Liver (tissue), 7 donors: ENCODE measurements at regions not wholly inside any gene's neighbourhood (a gene's known extent, or its start where the extent isn't known, plus 50 kb on each side); places are given as distances from the start of the nearest gene placed in this dataset.

Experiments
- DNase-seq: peaks from one replicate; pipeline ENCODE4 v3.0.0-alpha.2; 2017; ENCODE audit warnings: low spot score
- H3K27ac ChIP-seq, 2 donors: one replicate each; pipeline ENCODE4 v1.7.0; 2013; ENCODE audit warnings: inconsistent platforms in 2 of 2, low read length in 2 of 2, control low read depth in 1 of 2, low read depth in 1 of 2, mild to moderate bottlenecking in 1 of 2
- H3K27me3 ChIP-seq, 4 donors: one replicate each; pipeline versions ENCODE4 v1.6.1 to v1.7.0; 2013; ENCODE audit warnings: low read length in 3 of 4, inconsistent platforms in 1 of 4, mild to moderate bottlenecking in 1 of 4, moderate library complexity in 1 of 4; ENCODE audit not compliant: control insufficient read depth in 4 of 4, insufficient read depth in 4 of 4
- H3K36me3 ChIP-seq, 4 donors: one replicate each; pipeline versions ENCODE4 v1.6.1 to v1.7.0; 2013; ENCODE audit warnings: low read length in 3 of 4, mild to moderate bottlenecking in 3 of 4, low read depth in 1 of 4, moderate library complexity in 1 of 4; ENCODE audit not compliant: control insufficient read depth in 4 of 4, insufficient read depth in 3 of 4
- H3K4me1 ChIP-seq, 4 donors: one replicate each; pipeline versions ENCODE4 v1.6.1 to v1.7.0; 2013; ENCODE audit warnings: low read length in 3 of 4, mild to moderate bottlenecking in 3 of 4, moderate library complexity in 1 of 4; ENCODE audit not compliant: control insufficient read depth in 4 of 4, insufficient read depth in 4 of 4
- H3K4me3 ChIP-seq, 3 donors: one replicate each; pipeline versions ENCODE4 v1.6.1 to v1.7.0; 2013; ENCODE audit warnings: low read length in 3 of 3, control low read depth in 1 of 3, low read depth in 1 of 3, mild to moderate bottlenecking in 1 of 3
- H3K9ac ChIP-seq, 2 donors: one replicate each; pipeline ENCODE4 v1.7.0; 2013; ENCODE audit warnings: low read length in 2 of 2, mild to moderate bottlenecking in 2 of 2, moderate library complexity in 2 of 2, control low read depth in 1 of 2, low read depth in 1 of 2
- H3K9me3 ChIP-seq, 4 donors: one replicate each; pipeline versions ENCODE4 v1.6.1 to v1.7.0; 2013; ENCODE audit warnings: low read length in 3 of 4; ENCODE audit not compliant: control insufficient read depth in 4 of 4
- EGR1 ChIP-seq, 2 donors: IDR thresholded peaks; 2 replicates each; pipeline ENCODE4 v1.6.1; 2016 to 2018; ENCODE audit warnings: antibody characterized with exemption in 2 of 2, low read depth in 2 of 2
- FOXA1 ChIP-seq: IDR thresholded peaks from 2 replicates; pipeline ENCODE4 v1.6.1; 2016; ENCODE audit warnings: antibody characterized with exemption
- FOXA2 ChIP-seq: IDR thresholded peaks from 2 replicates; pipeline ENCODE4 v1.6.1; 2016; ENCODE audit warnings: antibody characterized with exemption
- GABPA ChIP-seq, 2 donors: IDR thresholded peaks in 1 of 2; conservative IDR thresholded peaks in 1 of 2; 2 replicates each; pipeline ENCODE4 v1.6.1; 2016; ENCODE audit warnings: antibody characterized with exemption in 2 of 2, mild to moderate bottlenecking in 1 of 2, moderate library complexity in 1 of 2
- HNF4A ChIP-seq, 2 donors: conservative IDR thresholded peaks; 2 replicates each; pipeline ENCODE4 v1.6.1; 2016; ENCODE audit warnings: antibody characterized with exemption in 2 of 2, mild to moderate bottlenecking in 2 of 2
- HNF4G ChIP-seq: IDR thresholded peaks from 2 replicates; pipeline ENCODE4 v1.6.1; 2016; ENCODE audit warnings: antibody characterized with exemption
- JUND ChIP-seq, 2 donors: IDR thresholded peaks; 2 replicates each; pipeline ENCODE4 v1.6.1; 2016; ENCODE audit warnings: antibody characterized with exemption in 2 of 2
- RAD21 ChIP-seq, 2 donors: IDR thresholded peaks; 2 replicates each; pipeline ENCODE4 v1.6.1; 2016; ENCODE audit warnings: antibody characterized with exemption in 2 of 2, mild to moderate bottlenecking in 2 of 2
- REST ChIP-seq: IDR thresholded peaks from 2 replicates; pipeline ENCODE4 v1.6.1; 2016; ENCODE audit warnings: antibody characterized with exemption, mild to moderate bottlenecking
- RXRA ChIP-seq, 2 donors: IDR thresholded peaks; 2 replicates each; pipeline ENCODE4 v1.6.1; 2017 to 2018; ENCODE audit warnings: antibody characterized with exemption in 2 of 2, mild to moderate bottlenecking in 1 of 2
- SP1 ChIP-seq: IDR thresholded peaks from 2 replicates; pipeline ENCODE4 v1.6.1; 2018; ENCODE audit warnings: antibody characterized with exemption, mild to moderate bottlenecking
- ZBTB33 ChIP-seq: IDR thresholded peaks from 2 replicates; pipeline ENCODE4 v1.6.1; 2016; ENCODE audit warnings: antibody characterized with exemption
- WGBS: extraction: QIAGEN DNeasy Blood & Tissue Kit; methylation state at CpG from one replicate; pipeline ENCODE4 v1.1.7; 2013; 5-methylcytosine and 5-hydroxymethylcytosine counted together
- TF ChIP-seq, protein P1 (sequence below): IDR thresholded peaks from 2 replicates; pipeline ENCODE4 v1.6.1; 2016; ENCODE audit warnings: antibody characterized with exemption
- TF ChIP-seq, protein P2 (sequence below): IDR thresholded peaks from 2 replicates; pipeline ENCODE4 v1.6.1; 2016; ENCODE audit warnings: antibody characterized with exemption
- donor health status: healthy.
- donor health status: healthy.
- donor health status: healthy.
- donor health status: healthy.

- no peaks in the 10 kb centered on the region for H3K9me3 ChIP-seq
- H3K27me3 ChIP-seq, result peaks cover 0 to 3% (median 0%) of the 10 kb centered on the region in 4 donors
- DNase-seq, result no peak
- 82% methylated on average over 1 of the region's 1 CpG for WGBS
- no peak overlapping the region for H3K27ac ChIP-seq
- H3K4me3 ChIP-seq, result no peak overlapping the region
- no peaks in the 10 kb centered on the region for H3K4me1 ChIP-seq
- H3K36me3 ChIP-seq, result no peaks in the 10 kb centered on the region
- H3K9ac ChIP-seq, result no peak overlapping the region
- no peak for TF ChIP-seq SP1
- no peak for TF ChIP-seq REST
- TF ChIP-seq JUND (IDR thresholded peaks at IDR 0.05), result no peak
- TF ChIP-seq, protein P1, sequence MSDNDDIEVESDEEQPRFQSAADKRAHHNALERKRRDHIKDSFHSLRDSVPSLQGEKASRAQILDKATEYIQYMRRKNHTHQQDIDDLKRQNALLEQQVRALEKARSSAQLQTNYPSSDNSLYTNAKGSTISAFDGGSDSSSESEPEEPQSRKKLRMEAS, result no peak
- no peak for TF ChIP-seq ZBTB33
- TF ChIP-seq, protein P2, sequence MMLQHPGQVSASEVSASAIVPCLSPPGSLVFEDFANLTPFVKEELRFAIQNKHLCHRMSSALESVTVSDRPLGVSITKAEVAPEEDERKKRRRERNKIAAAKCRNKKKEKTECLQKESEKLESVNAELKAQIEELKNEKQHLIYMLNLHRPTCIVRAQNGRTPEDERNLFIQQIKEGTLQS, result no peak
- no peak for TF ChIP-seq HNF4A (conservative IDR thresholded peaks at IDR 0.05)
- TF ChIP-seq FOXA2, result no peak
- TF ChIP-seq EGR1 (IDR thresholded peaks at IDR 0.05; ENCODE audit: low read depth in 2 of 2), result no peak
- TF ChIP-seq RXRA (IDR thresholded peaks at IDR 0.05), result no peak
- no peak for TF ChIP-seq HNF4G
- TF ChIP-seq GABPA (IDR thresholded peaks at IDR 0.05 in 1 of 2, conservative IDR thresholded peaks at IDR 0.05 in 1 of 2), result no peak
- no peak for TF ChIP-seq RAD21 (IDR thresholded peaks at IDR 0.05)
- no peak for TF ChIP-seq FOXA1
Observed at GRCh38 chr1:240036526-240036925, 55.2 kb upstream of the FMN2 start.
